ENCODE measurements at regions not wholly inside any gene's neighbourhood (a gene's known extent, or its start where the extent isn't known, plus 50 kb on each side); places are given as distances from the start of the nearest gene placed in this dataset.

DNA sequence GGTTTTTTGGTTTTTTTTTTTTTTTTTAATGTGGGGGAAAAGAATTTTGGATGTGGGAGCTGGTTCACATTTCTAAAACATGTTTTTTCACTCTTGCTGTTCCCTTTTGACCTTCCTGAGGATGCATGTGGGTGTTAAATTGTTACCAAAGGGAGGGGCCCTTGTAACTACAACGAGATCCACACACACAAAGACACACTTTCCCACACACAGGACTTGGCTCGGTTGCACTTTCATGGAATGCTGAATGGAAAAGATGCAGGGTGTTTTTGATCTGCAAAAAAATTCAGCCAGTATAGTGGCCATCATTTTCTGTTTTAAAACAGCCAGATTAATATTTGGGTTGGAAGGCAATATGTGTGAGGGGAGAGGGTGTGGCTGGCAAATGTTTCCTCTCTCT is 576.9 kb downstream of the EBF1 start:
- no peak for TF ChIP-seq CTCF (IDR thresholded peaks at IDR 0.05; ENCODE audit: insufficient read depth, low read length)
- TF ChIP-seq REST (IDR thresholded peaks at IDR 0.05; ENCODE audit: insufficient replicate concordance, low read depth), result no peak
- no peak for TF ChIP-seq POLR2AphosphoS5 (IDR thresholded peaks at IDR 0.05; ENCODE audit: low read depth)
- no peak for TF ChIP-seq GABPA (IDR thresholded peaks at IDR 0.05; ENCODE audit: low read depth)

All from HL-60 (cell line).